ENCODE measurements at regions not wholly inside any gene's neighbourhood (a gene's known extent, or its start where the extent isn't known, plus 50 kb on each side); places are given as distances from the start of the nearest gene placed in this dataset.

GRCh38 chr3:64464955-64465354 lies 222.8 kb downstream of the ADAMTS9 start:
- no peak for TF ChIP-seq ZNF274 (IDR thresholded peaks at IDR 0.05; ENCODE audit: low read depth, low read length)
- no peak for TF ChIP-seq SUZ12 (IDR thresholded peaks at IDR 0.05; ENCODE audit: extremely low read depth, insufficient read depth, insufficient read length)
- no peak for TF ChIP-seq YY1 (IDR thresholded peaks at IDR 0.05; ENCODE audit: insufficient read depth, insufficient read length)
